Gastrocnemius medialis (tissue), 4 donors: ENCODE measurements at regions not wholly inside any gene's neighbourhood (a gene's known extent, or its start where the extent isn't known, plus 50 kb on each side); places are given as distances from the start of the nearest gene placed in this dataset.

Experiments used
- POLR2A ChIP-seq, 2 donors: fragments of 450-650 bp; IDR thresholded peaks; one replicate each; pipeline ENCODE4 v1.6.1; 2017; ENCODE audit warnings: antibody characterized with exemption in 2 of 2, mild to moderate bottlenecking in 2 of 2, moderate library complexity in 2 of 2
- TF ChIP-seq, protein P1 (sequence below), 5 experiments: fragments of 450-650 bp in 3 of 5; fragments of 200-600 bp in 2 of 5; sonication (generic) in 2 of 5; IDR thresholded peaks in 4 of 5; conservative IDR thresholded peaks in 1 of 5; 1 replicate in 4 of 5; 2 replicates in 1 of 5; pipeline ENCODE4 v1.5.1; 2016 to 2019; ENCODE audit warnings: antibody characterized with exemption in 5 of 5, mild to moderate bottlenecking in 3 of 5, moderate library complexity in 3 of 5

DNA sequence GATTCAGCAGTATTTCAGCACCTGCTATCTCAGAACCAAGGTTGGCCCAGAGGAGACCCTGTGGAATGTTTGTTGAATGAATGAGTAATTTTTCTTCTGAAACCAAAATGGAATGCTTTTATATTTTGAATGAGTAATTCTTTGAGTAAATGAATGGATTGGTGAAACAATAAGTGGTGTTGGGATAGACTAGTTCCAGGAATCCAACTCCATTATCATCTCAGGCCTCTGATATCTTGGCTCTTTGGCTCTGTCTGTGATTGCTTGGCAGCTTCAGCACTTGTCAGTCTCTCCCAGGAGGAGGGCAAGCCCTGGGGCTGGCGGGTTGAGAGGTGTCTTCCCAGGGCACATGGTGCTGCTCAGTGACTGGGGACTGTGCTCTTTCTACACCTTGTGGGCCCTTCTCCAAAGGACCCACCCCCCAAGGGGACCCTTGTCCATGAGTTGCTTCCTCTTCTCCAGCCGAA is 284.4 kb upstream of the FOXF1 start:
- no peak for TF ChIP-seq POLR2A (IDR thresholded peaks at IDR 0.05)
- TF ChIP-seq, protein P1, sequence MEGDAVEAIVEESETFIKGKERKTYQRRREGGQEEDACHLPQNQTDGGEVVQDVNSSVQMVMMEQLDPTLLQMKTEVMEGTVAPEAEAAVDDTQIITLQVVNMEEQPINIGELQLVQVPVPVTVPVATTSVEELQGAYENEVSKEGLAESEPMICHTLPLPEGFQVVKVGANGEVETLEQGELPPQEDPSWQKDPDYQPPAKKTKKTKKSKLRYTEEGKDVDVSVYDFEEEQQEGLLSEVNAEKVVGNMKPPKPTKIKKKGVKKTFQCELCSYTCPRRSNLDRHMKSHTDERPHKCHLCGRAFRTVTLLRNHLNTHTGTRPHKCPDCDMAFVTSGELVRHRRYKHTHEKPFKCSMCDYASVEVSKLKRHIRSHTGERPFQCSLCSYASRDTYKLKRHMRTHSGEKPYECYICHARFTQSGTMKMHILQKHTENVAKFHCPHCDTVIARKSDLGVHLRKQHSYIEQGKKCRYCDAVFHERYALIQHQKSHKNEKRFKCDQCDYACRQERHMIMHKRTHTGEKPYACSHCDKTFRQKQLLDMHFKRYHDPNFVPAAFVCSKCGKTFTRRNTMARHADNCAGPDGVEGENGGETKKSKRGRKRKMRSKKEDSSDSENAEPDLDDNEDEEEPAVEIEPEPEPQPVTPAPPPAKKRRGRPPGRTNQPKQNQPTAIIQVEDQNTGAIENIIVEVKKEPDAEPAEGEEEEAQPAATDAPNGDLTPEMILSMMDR (IDR thresholded peaks at IDR 0.05 in 4 of 5, conservative IDR thresholded peaks at IDR 0.05 in 1 of 5): no peak
